ENCODE measurements at regions not wholly inside any gene's neighbourhood (a gene's known extent, or its start where the extent isn't known, plus 50 kb on each side); places are given as distances from the start of the nearest gene placed in this dataset.
"Not testable (repeated sequence)": the region's sequence is repeated elsewhere in the genome, so short reads cannot be mapped to it uniquely, and the experiment has no call there.

GRCh38 chr6:85212794-85213193 lies 237.1 kb upstream of the NT5E start:
- DNase-seq; intact Hi-C loops (cut with micrococcal nuclease): not testable (repeated sequence)

More at GRCh38 chr6:85212794-85213193, 237.1 kb upstream of the NT5E start:
- H2BK20ac ChIP-seq (ENCODE audit: low read depth, low read length); H3K4me2 ChIP-seq (ENCODE audit: low read depth, low read length); H3K36me3 ChIP-seq (ENCODE audit: control insufficient read depth, insufficient read depth, low read length); H3K56ac ChIP-seq (ENCODE audit: extremely low read depth, insufficient read depth, low read length); H3K9ac ChIP-seq (ENCODE audit: low read depth, low read length); H2AFZ ChIP-seq (replicated peaks; ENCODE audit: low read length, poor library complexity); H2BK15ac ChIP-seq (ENCODE audit: low read depth, low read length); POLR2A ChIA-PET (ENCODE audit: unreplicated experiment); H3K79me1 ChIP-seq (ENCODE audit: low read depth in 1 of 2, low read length in 2 of 2); H3K27me3 ChIP-seq (ENCODE audit: control insufficient read depth, insufficient read depth, low read length); H2BK120ac ChIP-seq (ENCODE audit: low read depth, low read length); H4K5ac ChIP-seq (ENCODE audit: low read depth, low read length); H3K14ac ChIP-seq (replicated peaks; ENCODE audit: low read depth, low read length); H3K18ac ChIP-seq (ENCODE audit: low read depth, low read length); H3K23ac ChIP-seq (ENCODE audit: low read depth, low read length); H3K9me3 ChIP-seq (ENCODE audit: control insufficient read depth, insufficient read depth, low read length); BruUV-seq (replicated peaks); H4K8ac ChIP-seq (ENCODE audit: low read depth in 2 of 2, low read length in 2 of 2); H2BK5ac ChIP-seq (ENCODE audit: low read depth, low read length, poor library complexity, severe bottlenecking); H3K4ac ChIP-seq (ENCODE audit: low read depth, low read length); H3K27ac ChIP-seq (ENCODE audit: insufficient read depth, low read length); H2AK5ac ChIP-seq (ENCODE audit: low read depth, low read length); H2AK9ac ChIP-seq (replicated peaks; ENCODE audit: low read depth, low read length, poor library complexity); H3K9me1 ChIP-seq (ENCODE audit: insufficient read depth, low read length); ATAC-seq (ENCODE audit: low read depth); H4K20me1 ChIP-seq (ENCODE audit: insufficient read depth, low read length); H3K4me3 ChIP-seq (ENCODE audit: insufficient read depth, low read depth, low read length); H3K4me1 ChIP-seq (ENCODE audit: control insufficient read depth, insufficient read depth, low read length); dilution Hi-C loops (cut with HindIII; ENCODE audit: low sequenced_read_pairs, unreplicated experiment); in situ Hi-C loops (cut with MboI; ENCODE audit: low sequenced_read_pairs); H4K91ac ChIP-seq (ENCODE audit: insufficient read depth, low read depth, low read length); CTCF ChIA-PET: not testable (repeated sequence)
- WGBS, 2 experiments (ENCODE audit: extremely low coverage in 2 of 2, insufficient read length in 1 of 2), result no CpG with 5 or more reads among the region's 5 CpGs

Measured in IMR-90 (cell line).